GM19395 (cell line): ENCODE measurements at regions not wholly inside any gene's neighbourhood (a gene's known extent, or its start where the extent isn't known, plus 50 kb on each side); places are given as distances from the start of the nearest gene placed in this dataset.
"Not testable (repeated sequence)": the region's sequence is repeated elsewhere in the genome, so short reads cannot be mapped to it uniquely, and the experiment has no call there.

Source experiments
- ATAC-seq: cut with Tn5 transposase; IDR thresholded peaks from one replicate; pipeline ENCODE4 v1.9.1; 2021; ENCODE audit warnings: mild to moderate bottlenecking, moderate library complexity; ENCODE audit not compliant: unreplicated experiment

DNA sequence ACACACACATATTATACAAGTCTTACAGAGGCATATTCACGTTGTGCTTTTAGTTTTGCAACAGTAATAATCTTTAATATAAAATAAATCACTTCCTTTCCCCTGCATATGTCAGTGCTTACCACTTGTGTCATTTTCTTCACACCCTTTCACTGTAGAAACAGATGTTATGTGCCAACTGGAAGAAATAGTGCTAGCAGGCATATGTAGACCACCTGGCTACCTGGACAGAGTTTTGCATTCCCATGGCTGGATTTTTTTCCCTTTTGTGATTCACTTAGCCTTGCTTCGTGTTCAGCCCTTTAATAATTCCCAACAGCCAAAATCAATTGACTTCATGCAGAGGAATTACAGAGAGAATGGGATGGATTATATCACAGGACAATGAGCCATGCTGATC, 399.1 kb upstream of the SPRY2 start:
- no peak for ATAC-seq

DNA sequence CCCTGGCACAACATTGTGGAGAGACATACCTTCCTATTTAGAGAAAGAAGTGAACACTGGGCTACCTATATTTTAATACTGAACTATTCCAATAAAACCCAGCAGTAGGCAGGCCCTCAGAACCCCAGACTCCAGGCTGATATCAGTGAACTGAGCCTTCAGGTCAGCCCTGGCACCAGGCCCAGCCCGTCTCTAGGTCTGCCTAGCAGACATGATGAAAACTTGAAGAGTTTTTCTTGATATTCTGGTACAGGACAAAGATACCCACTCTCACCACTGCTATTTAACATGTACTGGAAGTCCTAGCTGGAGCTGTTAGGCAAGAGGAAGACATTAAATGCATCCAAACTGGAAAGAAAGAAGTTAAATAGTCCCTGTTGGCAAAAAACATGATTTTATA, 396.6 kb upstream of the SPRY2 start:
- ATAC-seq = no peak

DNA sequence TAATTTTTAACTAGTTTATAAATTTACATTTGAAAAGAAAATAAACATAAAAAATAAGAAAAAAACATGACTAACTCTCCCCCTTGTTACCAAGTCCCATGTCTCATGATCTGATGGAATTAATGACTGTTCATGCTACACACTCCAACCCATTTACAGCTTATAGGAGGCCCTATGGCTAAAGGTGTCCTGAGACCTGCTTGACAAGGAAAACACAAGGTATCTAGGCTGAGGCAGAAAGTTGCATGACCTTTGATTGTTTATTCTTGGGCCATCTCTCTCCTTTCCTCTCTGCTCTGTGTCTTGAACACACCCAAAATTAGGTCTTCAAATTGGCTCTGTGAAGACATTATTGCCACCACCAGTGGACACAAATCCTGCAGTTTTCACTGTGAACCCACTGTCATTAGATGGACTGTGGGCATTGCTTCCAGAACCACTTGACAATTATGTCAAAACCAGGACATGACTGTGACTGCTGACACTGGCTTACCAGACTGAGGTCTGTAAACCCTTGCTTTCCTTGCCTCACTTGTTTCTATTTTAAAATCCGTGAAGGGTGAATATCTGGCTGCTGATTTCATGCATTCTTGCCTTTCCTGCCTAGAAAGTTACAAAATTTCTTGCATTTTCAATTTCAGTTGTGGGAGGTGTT, 386.5 kb upstream of the SPRY2 start:
- ATAC-seq = no peak

DNA sequence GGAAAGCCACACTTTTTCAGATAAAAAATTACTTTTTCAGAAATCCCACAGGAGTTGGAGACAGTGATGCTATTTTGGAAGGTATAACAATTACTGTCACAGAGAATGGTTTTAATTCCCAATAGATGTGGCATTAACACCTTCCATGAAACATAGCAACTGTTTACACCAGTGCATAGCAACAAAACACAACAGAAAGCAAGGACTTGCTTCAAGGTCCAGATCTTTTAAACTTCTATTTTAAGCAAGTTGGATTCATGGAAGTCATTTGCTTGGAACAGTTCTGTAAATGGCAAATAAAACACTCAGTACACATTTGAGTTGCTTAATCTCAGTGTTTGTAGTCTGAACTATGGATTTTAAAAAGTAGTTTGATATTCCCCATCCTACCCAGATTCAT, 385.9 kb upstream of the SPRY2 start:
- no peak for ATAC-seq

DNA sequence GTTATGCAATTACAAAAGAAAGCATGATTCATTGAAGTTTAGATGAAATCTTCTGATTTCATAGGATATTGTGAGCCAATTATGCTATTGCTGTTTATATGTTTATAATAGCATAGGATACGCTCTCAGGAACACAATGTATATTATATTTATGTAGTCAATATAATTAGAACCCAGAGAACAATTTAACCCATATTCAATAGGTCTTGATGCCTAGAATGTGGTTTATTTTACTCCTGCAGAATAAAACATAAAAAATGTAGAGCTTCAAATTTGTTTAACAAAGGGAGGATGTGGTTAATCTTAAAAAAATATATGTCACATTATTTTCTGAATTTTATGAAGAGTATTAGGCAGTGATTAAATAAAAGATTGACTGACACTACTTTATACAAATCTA, 380.8 kb upstream of the SPRY2 start:
- no peak for ATAC-seq

DNA sequence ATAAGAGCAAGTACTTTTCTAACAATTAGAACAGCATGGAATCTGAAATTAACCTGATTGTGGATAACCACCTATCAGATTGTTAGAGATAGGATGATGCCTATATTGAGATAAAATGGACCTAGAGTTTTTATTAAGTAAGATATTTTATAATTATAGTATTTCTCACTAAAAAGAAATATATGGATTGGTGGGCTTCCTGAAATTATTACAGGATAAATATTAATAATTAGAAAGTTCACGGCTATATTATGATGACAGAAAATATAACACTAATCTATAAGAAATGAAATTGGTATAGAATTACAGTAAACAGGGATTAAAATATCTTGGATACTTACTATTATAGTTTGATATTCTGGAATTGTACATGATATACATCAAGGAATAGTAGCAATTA, 378.0 kb upstream of the SPRY2 start:
- no peak for ATAC-seq

DNA sequence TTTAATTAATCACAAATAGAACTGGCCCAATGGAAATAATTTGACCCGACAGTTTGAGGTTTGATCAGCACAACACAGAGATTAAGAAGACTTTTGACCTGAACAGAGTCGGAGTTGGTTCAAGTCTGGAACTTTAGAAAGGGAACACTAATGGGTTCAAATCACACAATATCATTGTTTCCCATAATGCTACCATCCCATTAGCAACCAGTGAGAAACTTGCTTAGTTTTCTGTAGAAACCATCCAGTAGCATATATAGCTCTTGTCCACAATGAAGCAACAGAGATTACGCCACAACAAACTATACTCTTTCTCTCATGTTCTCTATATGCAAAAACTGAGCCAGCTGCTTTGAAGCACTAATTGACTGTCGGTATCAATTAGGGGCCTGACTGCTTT, 376.9 kb upstream of the SPRY2 start:
- no peak for ATAC-seq

DNA sequence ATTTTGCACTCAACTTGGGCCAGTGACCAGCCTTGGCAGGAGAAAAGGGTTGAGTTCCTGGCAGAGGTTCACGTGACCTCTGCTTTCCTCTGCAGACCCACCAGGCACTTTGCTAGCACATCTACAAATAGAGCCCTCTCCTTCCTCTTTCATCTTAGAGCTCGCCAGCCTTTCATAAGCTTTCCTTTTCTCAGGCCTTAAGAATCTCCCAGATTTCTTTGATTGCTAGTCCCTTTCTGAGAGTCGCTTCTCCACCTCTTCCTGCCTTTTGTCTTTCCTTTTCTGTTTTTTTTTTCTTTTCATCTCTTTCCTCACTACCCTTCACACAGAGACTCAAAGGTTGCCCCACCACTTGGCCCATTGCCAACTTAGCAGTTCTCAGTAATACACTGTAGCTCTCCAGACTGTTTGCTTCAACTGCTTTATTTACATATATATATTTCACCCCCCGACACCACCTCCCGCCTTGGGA, 375.7 kb upstream of the SPRY2 start:
- no peak for ATAC-seq

DNA sequence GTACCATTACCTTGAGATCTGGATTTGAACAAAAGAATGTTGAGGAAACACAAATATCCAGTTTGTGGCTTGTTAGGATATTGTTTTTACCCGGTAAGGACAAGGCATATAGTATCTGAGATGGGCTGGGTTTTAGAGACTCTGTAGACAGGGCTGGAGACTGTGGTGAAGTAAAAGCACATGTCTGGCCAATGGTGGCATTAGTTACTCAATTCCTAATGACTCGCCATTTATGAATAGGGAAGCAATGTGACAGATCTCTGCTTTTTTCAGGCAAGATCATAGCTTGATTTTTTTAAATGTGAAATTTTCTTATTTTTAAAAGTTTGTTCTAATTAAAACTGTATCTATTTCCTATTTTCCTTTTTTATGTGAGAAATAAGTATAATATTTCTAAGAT, 371.1 kb upstream of the SPRY2 start:
- no peak for ATAC-seq

DNA sequence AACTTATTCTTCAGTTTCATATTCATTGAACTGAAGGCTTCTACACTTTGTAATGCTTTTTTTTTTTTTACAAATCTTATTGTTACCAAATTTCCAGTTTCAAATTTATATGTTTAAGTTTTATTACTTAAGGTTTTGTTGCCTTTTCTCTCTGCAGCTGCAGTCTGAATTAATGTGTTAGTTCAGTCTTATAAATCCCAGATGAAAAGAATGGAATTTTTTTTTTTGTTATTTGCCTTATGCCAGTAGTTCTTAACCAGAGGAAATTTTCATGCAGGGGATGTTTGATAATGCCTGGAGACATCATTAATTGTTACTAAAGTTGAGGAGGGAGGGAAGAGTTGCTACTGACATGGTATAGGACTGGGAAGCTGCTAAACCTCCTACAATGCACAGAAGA, 367.9 kb upstream of the SPRY2 start:
- no peak for ATAC-seq

DNA sequence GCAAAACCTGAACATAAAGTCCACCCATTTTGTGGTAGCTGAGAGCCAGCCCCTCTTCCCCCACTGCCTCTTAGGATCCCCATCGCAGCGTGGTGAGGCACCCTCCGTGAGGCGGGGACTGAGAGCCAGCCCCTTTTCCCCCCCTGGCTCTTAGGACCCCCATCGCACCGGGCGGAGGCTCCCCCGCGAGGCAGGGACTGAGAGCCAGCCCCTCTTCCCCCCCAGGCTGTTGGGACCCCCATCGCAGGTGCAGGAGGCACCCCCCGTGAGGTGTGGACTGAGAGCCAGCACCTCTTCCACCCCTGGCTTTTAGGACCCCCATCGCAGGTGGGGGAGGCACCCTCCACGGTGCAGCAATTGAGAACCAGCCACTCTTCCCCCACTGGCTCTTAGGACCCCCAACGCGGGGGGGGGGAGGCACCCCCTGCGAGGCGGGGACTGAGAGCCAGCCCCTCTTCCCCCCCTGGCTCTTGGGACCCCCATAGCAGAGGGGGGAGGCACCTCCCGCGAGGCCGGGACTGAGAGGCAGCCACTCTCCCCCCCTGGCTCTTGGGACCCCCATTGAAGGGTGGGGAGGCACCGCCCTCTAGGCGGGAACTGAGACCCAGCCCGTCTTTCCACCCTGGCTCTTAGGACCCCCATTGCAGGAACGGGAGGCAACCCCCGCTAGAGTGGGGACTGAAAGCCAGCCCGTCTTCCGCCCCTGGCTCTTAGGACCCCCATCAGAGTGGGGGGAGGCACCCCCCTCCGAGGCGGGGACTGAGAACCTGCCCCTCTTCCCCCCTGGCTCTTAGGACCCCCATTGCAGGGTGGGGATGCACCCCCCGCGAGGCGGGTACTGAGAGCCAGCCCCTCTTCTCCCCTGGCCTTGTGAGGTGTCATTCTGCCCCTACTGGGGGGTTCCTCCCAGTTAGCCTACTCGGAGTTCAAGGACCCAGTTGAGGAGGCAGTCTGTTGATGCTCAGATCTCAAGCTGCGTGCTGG, 366.4 kb upstream of the SPRY2 start:
- ATAC-seq = no peak

DNA sequence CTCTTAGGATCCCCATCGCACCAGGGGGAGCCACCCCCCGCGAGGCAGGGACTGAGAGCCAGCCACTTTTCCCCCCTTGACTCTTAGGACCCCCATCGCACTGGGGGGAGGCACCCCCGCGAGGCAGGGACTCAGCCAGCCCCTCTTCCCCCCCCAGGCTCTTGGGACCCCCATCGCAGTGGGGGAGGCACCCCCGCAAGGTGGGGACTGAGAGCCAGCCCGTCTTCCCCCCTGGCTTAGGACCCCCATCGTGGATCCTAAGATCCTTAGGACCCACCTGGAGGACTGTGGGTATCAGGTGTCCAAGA, 365.2 kb upstream of the SPRY2 start:
- no peak for ATAC-seq

DNA sequence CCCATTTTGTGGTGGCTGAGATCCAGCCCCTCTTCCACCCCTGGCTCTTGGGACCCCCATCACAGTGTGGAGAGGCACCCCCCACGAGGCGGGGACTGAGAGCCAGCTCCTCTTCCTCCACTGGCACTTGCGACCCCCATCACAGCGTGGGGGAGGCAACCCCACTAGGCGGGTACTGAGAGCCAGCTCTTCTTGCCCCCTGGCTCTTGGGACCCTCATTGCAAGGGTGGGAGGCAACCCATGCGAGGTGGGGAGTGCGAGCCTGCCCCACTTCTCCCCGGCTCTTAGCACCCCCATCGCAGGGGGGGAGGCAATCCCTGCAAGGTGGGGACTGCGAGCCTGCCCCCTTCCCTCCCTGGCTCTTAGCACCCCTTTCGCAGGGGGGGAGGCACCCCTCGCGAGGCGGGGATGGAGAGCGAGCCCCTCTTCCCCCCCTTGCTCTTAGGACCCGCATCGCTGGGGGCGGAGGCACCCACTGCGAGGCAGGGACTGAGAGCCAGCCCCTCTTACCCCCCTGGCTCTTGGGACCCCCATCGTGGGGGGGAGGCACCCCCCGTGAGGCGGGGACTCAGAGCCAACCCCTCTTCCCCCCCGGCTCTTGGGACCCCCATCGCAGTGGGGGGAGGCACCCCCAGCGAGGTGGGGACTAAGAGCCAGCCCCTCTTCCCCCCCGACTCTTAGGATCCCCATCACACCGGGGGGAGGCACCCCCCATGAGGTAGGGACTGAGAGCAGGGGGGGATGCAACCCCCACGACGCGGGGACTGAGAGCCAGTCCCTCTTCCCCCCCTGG, 364.6 kb upstream of the SPRY2 start:
- no peak for ATAC-seq

DNA sequence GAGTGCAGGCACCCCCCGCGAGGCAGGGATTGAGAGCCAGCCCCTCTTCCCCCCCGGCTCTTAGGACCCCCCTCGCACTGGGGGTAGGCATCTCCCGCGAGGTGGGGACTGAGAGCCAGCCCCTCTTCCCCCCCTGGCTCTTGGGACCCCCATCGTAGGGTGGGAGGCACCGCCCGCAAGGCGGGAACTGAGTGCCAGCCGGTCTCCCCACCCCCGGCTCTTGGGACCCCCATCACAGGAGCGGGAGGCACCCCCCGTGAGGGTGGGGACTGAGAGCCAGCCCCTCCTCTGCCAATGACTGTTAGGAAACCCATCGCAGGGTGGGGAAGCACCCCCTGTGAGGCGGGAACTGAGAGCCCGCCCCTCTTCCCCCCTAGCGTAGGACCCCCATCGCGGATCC, 363.4 kb upstream of the SPRY2 start:
- ATAC-seq = no peak

DNA sequence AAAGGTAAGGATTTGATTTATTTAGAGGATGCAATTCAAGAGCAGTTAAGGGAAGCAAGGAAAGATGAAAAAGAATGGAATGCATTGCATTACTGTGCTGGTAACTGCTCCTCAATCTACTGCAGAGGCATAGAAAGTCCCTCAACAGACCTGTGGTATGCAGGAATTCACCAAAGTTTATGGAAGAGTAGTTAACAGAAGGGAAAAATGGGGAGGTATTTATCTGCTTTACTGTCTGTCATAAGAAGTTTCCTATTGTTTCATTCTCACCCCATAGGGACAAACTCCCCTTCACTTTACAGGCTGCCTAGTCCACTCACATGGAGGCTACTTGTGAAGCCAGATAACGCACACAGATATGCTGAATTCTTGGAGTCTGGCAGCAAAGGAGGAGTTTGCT, 354.9 kb upstream of the SPRY2 start:
- ATAC-seq = no peak

DNA sequence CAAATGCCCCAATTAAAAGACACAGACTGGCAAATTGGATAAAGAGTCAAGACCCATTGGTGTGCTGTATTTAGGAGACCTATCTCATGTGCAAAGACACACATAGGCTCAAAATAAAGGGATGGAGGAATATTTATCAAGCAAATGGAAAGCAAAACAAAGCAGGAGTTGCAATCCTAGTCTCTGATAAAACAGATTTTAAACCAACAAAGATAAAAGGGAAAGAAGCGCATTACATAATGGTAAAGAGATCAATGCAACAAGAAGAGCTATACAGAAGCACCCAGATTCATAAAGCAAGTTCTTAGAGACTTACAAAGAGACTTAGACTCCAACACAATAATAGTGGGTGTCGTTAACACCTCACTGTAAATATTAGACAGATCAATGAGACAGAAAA, 350.9 kb upstream of the SPRY2 start:
- ATAC-seq = not testable (repeated sequence)

DNA sequence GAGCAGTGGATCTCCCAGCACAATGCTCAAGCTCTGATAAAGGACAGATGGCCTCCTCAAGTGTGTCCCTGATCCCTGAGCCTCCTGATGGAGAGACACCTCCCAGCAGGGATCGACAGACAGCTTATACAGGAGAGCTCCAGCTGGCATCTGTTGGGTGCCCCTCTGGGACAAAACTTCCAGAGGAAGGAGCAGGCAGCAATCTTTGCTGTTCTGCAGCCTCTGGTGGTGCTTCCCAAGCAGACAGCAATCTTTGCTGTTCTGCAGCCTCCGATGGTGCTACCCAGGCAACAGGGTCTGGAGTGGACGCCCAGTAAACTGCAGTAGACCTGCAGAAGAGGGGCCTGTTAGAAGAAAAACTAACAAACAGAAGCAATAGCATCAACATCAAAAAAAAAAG, 349.3 kb upstream of the SPRY2 start:
- ATAC-seq = no peak

DNA sequence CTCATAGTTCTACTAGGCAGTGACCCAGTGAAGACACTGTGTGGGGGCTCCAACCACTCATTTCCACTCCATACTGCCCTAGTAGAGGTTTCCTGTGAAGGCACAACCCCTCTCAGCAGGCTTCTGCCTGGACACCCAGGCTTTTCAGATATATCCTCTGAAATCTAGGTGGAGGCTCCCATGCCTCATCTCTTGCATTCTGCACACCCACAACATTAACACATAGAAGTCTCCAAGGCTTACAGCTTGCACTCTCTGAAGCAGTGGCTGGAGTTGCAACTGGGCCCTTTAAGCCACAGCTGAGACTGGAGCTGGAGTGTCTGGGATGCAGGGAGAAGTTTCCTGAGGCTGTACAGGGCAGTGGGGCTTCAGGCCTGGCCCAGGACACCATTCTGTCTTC, 347.7 kb upstream of the SPRY2 start:
- no peak for ATAC-seq

DNA sequence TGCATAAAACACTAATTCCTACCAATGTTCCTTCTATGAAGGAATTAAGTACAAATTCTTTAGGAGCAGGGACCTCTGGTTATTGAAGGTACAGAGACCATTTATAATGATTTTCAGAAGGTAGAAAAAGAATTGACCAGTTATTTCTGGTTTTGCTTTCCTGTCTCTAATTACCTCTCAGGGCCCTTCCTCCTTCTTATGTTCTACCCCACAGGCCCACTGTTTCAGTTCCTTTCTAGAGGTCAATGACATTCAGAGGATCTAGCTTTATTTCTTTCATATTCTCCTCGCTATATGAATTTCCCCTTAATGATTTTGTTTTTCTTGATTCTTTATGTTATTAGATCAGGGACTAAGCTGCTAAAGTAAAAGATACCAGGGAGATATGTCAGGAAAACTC, 345.0 kb upstream of the SPRY2 start:
- no peak for ATAC-seq

DNA sequence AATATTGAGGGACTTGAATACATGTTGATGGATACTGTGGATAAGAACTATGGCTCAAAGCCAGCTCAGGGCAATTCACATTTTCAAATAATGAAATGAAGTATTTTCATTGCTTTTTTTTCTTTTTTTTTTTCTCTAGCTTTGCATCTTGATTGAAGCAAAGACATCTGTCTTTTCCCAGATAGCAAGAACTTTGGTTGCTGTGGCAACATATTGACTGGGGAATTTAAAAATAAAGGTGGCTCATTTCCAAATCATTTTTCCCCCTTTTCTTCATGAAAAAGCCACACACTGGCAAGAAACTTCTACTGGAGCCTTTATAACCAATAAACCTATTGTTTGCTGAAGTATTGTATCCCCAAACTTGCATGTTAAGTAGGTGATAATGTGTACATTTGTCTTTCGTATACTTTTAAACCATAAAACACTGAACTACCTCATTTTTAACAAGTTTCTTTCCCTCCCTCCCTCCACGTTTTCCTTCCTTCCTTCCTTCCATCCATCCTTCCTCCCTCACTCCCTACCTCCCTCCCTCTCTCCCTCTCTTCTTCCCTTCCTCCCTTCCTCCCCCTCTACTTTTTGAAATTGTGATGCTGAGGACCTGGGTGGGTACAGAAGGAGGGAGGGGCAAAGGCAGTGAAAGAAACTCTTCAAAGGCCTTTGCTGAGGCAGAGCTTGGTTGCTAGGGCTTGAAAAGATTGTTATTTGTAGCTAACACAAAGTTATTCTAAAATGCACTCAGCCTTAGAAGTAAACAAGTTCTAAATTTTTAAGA, 343.5 kb upstream of the SPRY2 start:
- ATAC-seq = no peak

DNA sequence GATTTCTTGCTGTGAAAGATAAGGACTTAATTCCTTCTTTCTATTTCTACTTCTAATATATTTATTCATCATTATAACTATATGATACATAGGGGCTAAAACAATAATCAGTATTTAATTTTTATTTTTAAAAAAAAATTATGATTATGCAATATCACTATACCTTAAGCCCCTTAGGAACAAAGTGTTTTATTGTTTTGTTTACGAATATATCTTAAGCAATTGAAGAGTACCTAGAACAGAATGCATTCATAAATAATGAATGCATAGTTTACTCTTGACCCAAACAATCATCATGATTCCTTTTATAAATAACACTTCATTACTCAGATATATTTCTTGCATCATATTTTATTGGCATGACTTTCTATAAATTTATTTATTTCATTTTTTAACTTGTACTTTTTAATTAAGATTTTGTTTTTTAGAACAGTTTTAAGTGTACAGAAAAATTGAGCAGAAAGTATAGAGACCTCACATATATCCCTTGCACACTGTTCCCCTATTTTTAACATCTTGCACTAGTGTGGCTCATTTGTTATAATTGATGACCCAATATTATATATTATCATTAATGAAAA, 339.9 kb upstream of the SPRY2 start:
- ATAC-seq = no peak
